BE2C (cell line): ENCODE measurements at regions not wholly inside any gene's neighbourhood (a gene's known extent, or its start where the extent isn't known, plus 50 kb on each side); places are given as distances from the start of the nearest gene placed in this dataset.

Experiments
- DNase-seq: peaks from one replicate; pipeline ENCODE4 v3.0.0-alpha.2; 2020
- H3K27me3 ChIP-seq: fragments of 250-450 bp; sonication (Bioruptor Pico); 2 replicates; pipeline ENCODE4 v1.5.1; 2020; ENCODE audit warnings: mild to moderate bottlenecking
- H3K36me3 ChIP-seq: fragments of 250-450 bp; sonication (Bioruptor Pico); 2 replicates; pipeline ENCODE4 v1.5.1; 2020; ENCODE audit warnings: mild to moderate bottlenecking
- H3K4me1 ChIP-seq: fragments of 250-450 bp; sonication (Bioruptor Pico); 2 replicates; pipeline ENCODE4 v1.5.1; 2020
- H3K4me3 ChIP-seq: 2 replicates; pipeline ENCODE4 v1.5.1; 2011; ENCODE audit warnings: low read depth, low read length
- H3K9me3 ChIP-seq: fragments of 250-450 bp; sonication (Bioruptor Pico); 2 replicates; pipeline ENCODE4 v1.5.1; 2020
- TF ChIP-seq, protein P1 (sequence below): IDR thresholded peaks from 2 replicates; pipeline ENCODE4 v1.5.1; 2012; ENCODE audit warnings: mild to moderate bottlenecking, low read depth, low read length

DNA sequence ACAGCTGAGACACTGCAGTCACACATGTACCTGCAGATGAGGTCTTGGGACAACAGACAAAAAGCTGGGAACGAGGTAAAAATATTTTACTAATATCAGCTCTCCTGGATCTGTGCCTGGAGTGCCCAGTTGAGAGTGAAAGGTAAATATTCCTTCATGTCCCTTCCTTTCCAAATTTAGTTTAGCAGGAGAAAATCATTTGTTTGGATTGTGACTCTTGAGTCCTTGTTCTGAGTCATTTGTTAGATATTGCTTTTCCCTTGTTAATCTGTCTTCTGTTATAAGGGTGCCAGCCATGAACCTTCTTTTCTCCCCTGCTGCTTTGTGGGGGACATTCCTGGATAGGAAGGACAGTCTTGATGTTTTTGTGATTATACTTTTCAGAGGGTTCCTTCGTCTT, 329.2 kb downstream of the DSC3 start:
- Histone ChIP-seq H3K4me3 (no peak overlapping the region), H3K27me3 (no peaks in the 10 kb centered on the region), H3K4me1 (no peaks in the 10 kb centered on the region), H3K9me3 (no peaks in the 10 kb centered on the region), H3K36me3 (no peaks in the 10 kb centered on the region)
- TF ChIP-seq, protein P1, sequence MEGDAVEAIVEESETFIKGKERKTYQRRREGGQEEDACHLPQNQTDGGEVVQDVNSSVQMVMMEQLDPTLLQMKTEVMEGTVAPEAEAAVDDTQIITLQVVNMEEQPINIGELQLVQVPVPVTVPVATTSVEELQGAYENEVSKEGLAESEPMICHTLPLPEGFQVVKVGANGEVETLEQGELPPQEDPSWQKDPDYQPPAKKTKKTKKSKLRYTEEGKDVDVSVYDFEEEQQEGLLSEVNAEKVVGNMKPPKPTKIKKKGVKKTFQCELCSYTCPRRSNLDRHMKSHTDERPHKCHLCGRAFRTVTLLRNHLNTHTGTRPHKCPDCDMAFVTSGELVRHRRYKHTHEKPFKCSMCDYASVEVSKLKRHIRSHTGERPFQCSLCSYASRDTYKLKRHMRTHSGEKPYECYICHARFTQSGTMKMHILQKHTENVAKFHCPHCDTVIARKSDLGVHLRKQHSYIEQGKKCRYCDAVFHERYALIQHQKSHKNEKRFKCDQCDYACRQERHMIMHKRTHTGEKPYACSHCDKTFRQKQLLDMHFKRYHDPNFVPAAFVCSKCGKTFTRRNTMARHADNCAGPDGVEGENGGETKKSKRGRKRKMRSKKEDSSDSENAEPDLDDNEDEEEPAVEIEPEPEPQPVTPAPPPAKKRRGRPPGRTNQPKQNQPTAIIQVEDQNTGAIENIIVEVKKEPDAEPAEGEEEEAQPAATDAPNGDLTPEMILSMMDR = no peak
- DNase-seq = no peak

DNA sequence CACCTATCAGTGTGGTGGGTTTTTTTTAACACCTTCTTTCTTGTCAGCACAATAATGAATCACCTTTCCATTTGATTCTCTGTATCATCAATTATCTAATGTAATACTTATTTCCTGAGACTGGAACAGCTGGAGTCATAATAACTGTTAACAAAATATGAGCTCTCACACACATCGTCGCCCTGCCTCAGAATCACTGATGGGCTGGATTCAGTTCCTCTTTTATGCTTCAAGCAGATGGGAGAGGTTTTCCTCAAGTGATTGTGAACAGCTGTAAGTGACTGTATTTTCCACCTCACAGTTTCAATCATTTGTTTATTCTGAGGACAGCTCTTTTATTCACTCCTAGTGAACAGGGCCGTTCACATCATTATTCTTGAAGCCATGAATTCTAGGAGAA, 330.2 kb downstream of the DSC3 start:
- TF ChIP-seq, protein P1 = no peak
- no peaks in the 10 kb centered on the region for H3K36me3 ChIP-seq
- no peaks in the 10 kb centered on the region for H3K27me3 ChIP-seq
- H3K4me1 ChIP-seq = no peaks in the 10 kb centered on the region
- no peak overlapping the region for H3K4me3 ChIP-seq
- no peak for DNase-seq
- H3K9me3 ChIP-seq = no peaks in the 10 kb centered on the region

DNA sequence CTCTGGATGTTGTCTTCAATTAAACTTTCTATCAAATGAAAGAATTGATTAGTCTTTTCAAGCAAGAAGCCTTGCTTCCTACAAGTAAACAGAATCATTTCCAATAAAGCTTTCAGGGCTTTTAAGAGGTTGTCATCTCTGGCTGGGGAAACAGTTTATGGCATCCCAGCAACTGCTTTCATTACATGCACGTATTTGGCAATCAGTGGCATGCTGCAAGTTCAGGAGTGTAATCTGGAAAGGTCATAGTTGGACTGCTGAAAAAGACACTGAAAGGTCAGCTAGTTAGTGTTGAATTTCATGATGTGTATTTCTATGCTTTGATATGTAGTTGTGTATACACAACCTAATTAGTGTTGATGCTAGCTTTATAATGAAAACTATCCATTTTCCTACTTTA, 332.9 kb downstream of the DSC3 start:
- no peaks in the 10 kb centered on the region for H3K27me3 ChIP-seq
- H3K36me3 ChIP-seq = no peaks in the 10 kb centered on the region
- H3K9me3 ChIP-seq = no peaks in the 10 kb centered on the region
- H3K4me1 ChIP-seq = no peaks in the 10 kb centered on the region
- DNase-seq = no peak
- H3K4me3 ChIP-seq = no peak overlapping the region
- TF ChIP-seq, protein P1 = no peak

DNA sequence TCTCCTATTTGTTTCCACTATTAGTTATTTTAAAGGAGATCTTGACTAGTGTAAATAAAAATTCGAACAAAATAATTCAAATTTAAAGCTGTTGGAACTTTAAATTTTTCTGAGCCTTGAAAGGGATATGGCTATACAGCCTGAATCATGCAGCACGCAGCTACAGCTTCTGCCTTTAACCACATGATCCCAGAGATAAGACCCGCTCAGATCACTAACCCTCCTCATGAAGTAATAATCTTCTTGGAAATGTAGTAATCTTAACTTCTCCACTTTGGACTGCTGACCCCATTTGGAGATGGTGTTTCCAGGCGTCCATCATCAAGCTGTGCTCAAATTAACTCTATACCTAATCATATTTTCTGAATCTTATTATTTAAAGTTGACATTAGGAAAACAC, 336.6 kb downstream of the DSC3 start:
- Histone ChIP-seq H3K36me3 (no peaks in the 10 kb centered on the region), H3K4me1 (no peaks in the 10 kb centered on the region), H3K4me3 (no peak overlapping the region), H3K9me3 (no peaks in the 10 kb centered on the region), H3K27me3 (no peaks in the 10 kb centered on the region)
- no peak for DNase-seq
- TF ChIP-seq, protein P1 = no peak

DNA sequence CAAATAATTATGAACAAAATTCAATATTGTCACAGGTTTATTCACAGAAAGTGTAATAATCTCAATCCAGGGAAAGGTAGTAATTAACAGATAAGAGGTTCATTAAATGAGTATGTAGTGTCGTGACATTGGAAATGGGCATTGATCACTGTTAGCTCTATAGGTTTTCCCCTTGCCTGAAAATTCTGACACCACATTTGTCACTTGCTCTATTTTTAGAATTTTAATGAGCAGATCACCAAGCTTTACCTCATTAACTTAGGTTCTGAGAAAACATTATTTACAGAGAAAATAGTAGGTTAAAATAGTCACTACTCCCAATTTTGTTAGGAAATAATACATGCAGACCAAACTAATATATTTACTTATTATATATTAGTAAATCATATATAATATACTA, 344.0 kb downstream of the DSC3 start:
- H3K27me3 ChIP-seq = no peaks in the 10 kb centered on the region
- no peak for DNase-seq
- no peaks in the 10 kb centered on the region for H3K4me1 ChIP-seq
- no peaks in the 10 kb centered on the region for H3K9me3 ChIP-seq
- no peak overlapping the region for H3K4me3 ChIP-seq
- H3K36me3 ChIP-seq = no peaks in the 10 kb centered on the region
- TF ChIP-seq, protein P1 = no peak

DNA sequence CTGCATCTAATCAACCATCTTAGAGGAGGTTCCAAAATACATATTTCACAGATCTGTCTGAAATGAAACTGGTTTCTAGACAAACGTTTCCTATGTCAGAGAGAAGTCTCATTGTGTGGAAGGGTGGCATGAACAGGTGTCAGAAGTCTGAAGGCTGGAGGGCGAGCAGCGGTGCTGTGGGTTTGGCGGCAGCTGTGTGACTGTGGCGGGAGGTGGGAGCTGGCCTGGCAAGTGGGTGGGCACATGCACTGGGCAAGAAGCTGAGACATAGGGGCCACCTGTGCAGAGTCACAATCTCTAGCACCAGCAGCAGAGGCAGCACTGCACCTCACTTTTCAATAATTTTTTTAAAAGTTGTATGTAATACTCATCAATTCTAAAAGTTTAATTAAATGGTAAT, 346.3 kb downstream of the DSC3 start:
- Histone ChIP-seq H3K4me1 (no peaks in the 10 kb centered on the region), H3K9me3 (no peaks in the 10 kb centered on the region), H3K4me3 (no peak overlapping the region), H3K36me3 (no peaks in the 10 kb centered on the region), H3K27me3 (no peaks in the 10 kb centered on the region)
- TF ChIP-seq, protein P1 = no peak
- no peak for DNase-seq
